ENCODE measurements at regions not wholly inside any gene's neighbourhood (a gene's known extent, or its start where the extent isn't known, plus 50 kb on each side); places are given as distances from the start of the nearest gene placed in this dataset.

- H3K4me1 Mint-ChIP-seq, result no peaks in the 10 kb centered on the region
- no peaks in the 10 kb centered on the region for H3K27me3 Mint-ChIP-seq (ENCODE audit: low read depth)
- no peak overlapping the region for H3K4me3 Mint-ChIP-seq
- no peak for TF ChIP-seq CTCF (IDR thresholded peaks at IDR 0.05; ENCODE audit: unreplicated experiment in 3 of 3)
- H3K9me3 Mint-ChIP-seq, result peaks cover 8% of the 10 kb centered on the region
- no peak overlapping the region for H3K27ac Mint-ChIP-seq
- H3K36me3 Mint-ChIP-seq (ENCODE audit: low read depth), result no peaks in the 10 kb centered on the region
Measured at GRCh38 chrX:44096666-44097065, 123.5 kb upstream of the NDP start.

- Mint-ChIP-seq H3K36me3 (ENCODE audit: low read depth) (no peaks in the 10 kb centered on the region), H3K27me3 (ENCODE audit: low read depth) (no peaks in the 10 kb centered on the region), H3K4me3 (no peak overlapping the region), H3K4me1 (no peaks in the 10 kb centered on the region), H3K27ac (no peak overlapping the region), H3K9me3 (peaks cover 3% of the 10 kb centered on the region)
- TF ChIP-seq CTCF (IDR thresholded peaks at IDR 0.05; ENCODE audit: unreplicated experiment in 3 of 3), result no peak
Measured at GRCh38 chrX:44094821-44095530, 121.8 kb upstream of the NDP start.

- Mint-ChIP-seq H3K27me3 (ENCODE audit: low read depth) (no peaks in the 10 kb centered on the region), H3K36me3 (ENCODE audit: low read depth) (no peaks in the 10 kb centered on the region), H3K4me1 (no peaks in the 10 kb centered on the region), H3K27ac (no peak overlapping the region), H3K4me3 (no peak overlapping the region), H3K9me3 (peaks cover 1% of the 10 kb centered on the region)
- TF ChIP-seq CTCF (IDR thresholded peaks at IDR 0.05; ENCODE audit: unreplicated experiment in 3 of 3), result no peak
Measured at GRCh38 chrX:44093431-44093830, 120.2 kb upstream of the NDP start.

GRCh38 chrX:44092778-44093177 lies 119.6 kb upstream of the NDP start:
- Mint-ChIP-seq H3K4me1 (no peaks in the 10 kb centered on the region), H3K27ac (no peak overlapping the region), H3K9me3 (peaks cover 3% of the 10 kb centered on the region), H3K4me3 (no peak overlapping the region), H3K27me3 (ENCODE audit: low read depth) (no peaks in the 10 kb centered on the region), H3K36me3 (ENCODE audit: low read depth) (no peaks in the 10 kb centered on the region)
- no peak for TF ChIP-seq CTCF (IDR thresholded peaks at IDR 0.05; ENCODE audit: unreplicated experiment in 3 of 3)

- Mint-ChIP-seq H3K9me3 (peaks cover 3% of the 10 kb centered on the region), H3K27ac (peak overlapping the region in 2 of 3 experiments; percentile 20 to 35), H3K4me3 (no peak overlapping the region), H3K4me1 (no peaks in the 10 kb centered on the region), H3K36me3 (ENCODE audit: low read depth) (no peaks in the 10 kb centered on the region), H3K27me3 (ENCODE audit: low read depth) (no peaks in the 10 kb centered on the region)
- no peak for TF ChIP-seq CTCF (IDR thresholded peaks at IDR 0.05; ENCODE audit: unreplicated experiment in 3 of 3)
Measured at GRCh38 chrX:44088510-44089144, 115.4 kb upstream of the NDP start.

- Mint-ChIP-seq H3K9me3 (peaks cover 4% of the 10 kb centered on the region), H3K27me3 (ENCODE audit: low read depth) (no peaks in the 10 kb centered on the region), H3K27ac (no peak overlapping the region), H3K4me1 (no peaks in the 10 kb centered on the region), H3K36me3 (ENCODE audit: low read depth) (no peaks in the 10 kb centered on the region), H3K4me3 (no peak overlapping the region)
- TF ChIP-seq CTCF (IDR thresholded peaks at IDR 0.05; ENCODE audit: unreplicated experiment in 3 of 3), result no peak
Measured at GRCh38 chrX:44085209-44085608, 112.0 kb upstream of the NDP start.
